ENCODE measurements at regions not wholly inside any gene's neighbourhood (a gene's known extent, or its start where the extent isn't known, plus 50 kb on each side); places are given as distances from the start of the nearest gene placed in this dataset.

DNA sequence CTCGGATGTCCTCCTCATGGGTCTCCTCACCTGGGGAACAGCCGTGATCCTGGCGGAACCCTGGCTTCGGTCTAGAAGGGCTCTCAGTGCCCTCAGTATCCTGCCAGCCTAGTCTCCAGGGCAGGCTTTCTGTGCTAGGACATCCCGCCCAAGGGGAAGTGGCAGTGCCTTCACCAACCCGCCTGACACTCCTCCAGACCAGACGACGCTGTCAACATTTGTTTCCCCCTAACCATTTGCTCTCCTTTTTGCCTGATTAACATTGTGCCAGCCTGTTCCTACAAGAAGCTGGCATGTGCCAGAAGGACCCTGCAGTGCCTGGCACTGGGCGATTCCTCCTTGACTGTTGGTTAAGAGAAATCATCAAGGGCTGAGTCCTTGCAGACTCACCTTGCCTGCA is 358.9 kb upstream of the IRX2 start:
- TF ChIP-seq POLR2A (IDR thresholded peaks at IDR 0.05), result no peak
- TF ChIP-seq, protein P1, sequence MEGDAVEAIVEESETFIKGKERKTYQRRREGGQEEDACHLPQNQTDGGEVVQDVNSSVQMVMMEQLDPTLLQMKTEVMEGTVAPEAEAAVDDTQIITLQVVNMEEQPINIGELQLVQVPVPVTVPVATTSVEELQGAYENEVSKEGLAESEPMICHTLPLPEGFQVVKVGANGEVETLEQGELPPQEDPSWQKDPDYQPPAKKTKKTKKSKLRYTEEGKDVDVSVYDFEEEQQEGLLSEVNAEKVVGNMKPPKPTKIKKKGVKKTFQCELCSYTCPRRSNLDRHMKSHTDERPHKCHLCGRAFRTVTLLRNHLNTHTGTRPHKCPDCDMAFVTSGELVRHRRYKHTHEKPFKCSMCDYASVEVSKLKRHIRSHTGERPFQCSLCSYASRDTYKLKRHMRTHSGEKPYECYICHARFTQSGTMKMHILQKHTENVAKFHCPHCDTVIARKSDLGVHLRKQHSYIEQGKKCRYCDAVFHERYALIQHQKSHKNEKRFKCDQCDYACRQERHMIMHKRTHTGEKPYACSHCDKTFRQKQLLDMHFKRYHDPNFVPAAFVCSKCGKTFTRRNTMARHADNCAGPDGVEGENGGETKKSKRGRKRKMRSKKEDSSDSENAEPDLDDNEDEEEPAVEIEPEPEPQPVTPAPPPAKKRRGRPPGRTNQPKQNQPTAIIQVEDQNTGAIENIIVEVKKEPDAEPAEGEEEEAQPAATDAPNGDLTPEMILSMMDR (IDR thresholded peaks at IDR 0.05), result no peak
